Neural cell (in vitro differentiated cells): ENCODE measurements at regions not wholly inside any gene's neighbourhood (a gene's known extent, or its start where the extent isn't known, plus 50 kb on each side); places are given as distances from the start of the nearest gene placed in this dataset.

Source experiments
- H2AFZ ChIP-seq: fragments of 200-600, 300-800 bp; sonication (generic), shearing (Covaris generic); 2 replicates; pipeline ENCODE4 v1.6.0; 2014; ENCODE audit warnings: low read depth, mild to moderate bottlenecking, antibody characterized with exemption, low read length, moderate library complexity
- H3F3A ChIP-seq: fragments of 200-600 bp; shearing (Covaris generic); 2 replicates; pipeline ENCODE4 v1.6.1; 2016; ENCODE audit warnings: mild to moderate bottlenecking, moderate library complexity, mixed read lengths, antibody characterized with exemption, low read length; ENCODE audit not compliant: insufficient read depth, poor library complexity, severe bottlenecking
- H3K27ac ChIP-seq: fragments of 200-600, 300-800 bp; sonication (generic), shearing (Covaris generic); 2 replicates; pipeline ENCODE4 v1.5.1; 2014; ENCODE audit warnings: mild to moderate bottlenecking, low read length, moderate library complexity
- H3K27me3 ChIP-seq: fragments of 300-800, 200-600 bp; sonication (generic), shearing (Covaris generic); 2 replicates; pipeline ENCODE4 v1.6.0; 2014; ENCODE audit warnings: mild to moderate bottlenecking, low read depth, low read length, moderate library complexity; ENCODE audit not compliant: insufficient read depth
- H3K36me3 ChIP-seq: fragments of 300-800, 200-600 bp; sonication (generic), shearing (Covaris generic); 2 replicates; pipeline ENCODE4 v1.5.1; 2014; ENCODE audit warnings: mild to moderate bottlenecking, antibody characterized with exemption, low read length, moderate library complexity; ENCODE audit not compliant: insufficient read depth
- H3K4me2 ChIP-seq: fragments of 300-800, 200-600 bp; sonication (generic), shearing (Covaris generic); 2 replicates; pipeline ENCODE4 v1.6.0; 2014; ENCODE audit warnings: mild to moderate bottlenecking, low read length
- H3K4me3 ChIP-seq: fragments of 300-800, 200-600 bp; sonication (generic), shearing (Covaris generic); 2 replicates; pipeline ENCODE4 v1.5.1; 2014; ENCODE audit warnings: mild to moderate bottlenecking, low read length, moderate library complexity
- H3K79me2 ChIP-seq: fragments of 200-600 bp; shearing (Covaris generic); replicated peaks from 2 replicates; pipeline ENCODE4 v1.6.0; 2014; ENCODE audit warnings: mild to moderate bottlenecking, low read length, moderate library complexity; ENCODE audit not compliant: insufficient read depth
- H3K9ac ChIP-seq: fragments of 300-800, 200-600 bp; sonication (generic), shearing (Covaris generic); 2 replicates; pipeline ENCODE4 v1.6.1; 2016; ENCODE audit warnings: mild to moderate bottlenecking, low read length, mixed read lengths
- H3K9me2 ChIP-seq: fragments of 200-600 bp; shearing (Covaris generic); 2 replicates; pipeline ENCODE4 v1.6.1; 2016; ENCODE audit warnings: mild to moderate bottlenecking, low read length, mixed read lengths; ENCODE audit not compliant: insufficient read depth
- H3K9me3 ChIP-seq: fragments of 200-600, 300-800 bp; sonication (generic), shearing (Covaris generic); 2 replicates; pipeline ENCODE4 v1.6.1; 2016; ENCODE audit warnings: mild to moderate bottlenecking, mixed run types, low read length, moderate library complexity, mixed read lengths
- H4K20me1 ChIP-seq: fragments of 200-600 bp; shearing (Covaris generic); 2 replicates; pipeline ENCODE4 v1.6.1; 2016; ENCODE audit warnings: mild to moderate bottlenecking, mixed run types; ENCODE audit not compliant: insufficient read depth
- EP300 ChIP-seq: fragments of 450-650 bp; conservative IDR thresholded peaks from 2 replicates; pipeline ENCODE4 v1.6.1; 2014; ENCODE audit warnings: antibody characterized with exemption, mild to moderate bottlenecking, moderate library complexity; ENCODE audit not compliant: poor library complexity, severe bottlenecking
- EZH2 ChIP-seq: fragments of 200-600, 300-800 bp; shearing (Covaris generic), sonication (generic); IDR thresholded peaks from 2 replicates; pipeline ENCODE4 v1.6.1; 2014; ENCODE audit warnings: antibody characterized with exemption, low read length, borderline replicate concordance, mild to moderate bottlenecking; ENCODE audit not compliant: insufficient read depth, poor library complexity, severe bottlenecking
- MXI1 ChIP-seq: fragments of 450-650 bp; conservative IDR thresholded peaks from 2 replicates; pipeline ENCODE4 v1.6.1; 2014; ENCODE audit warnings: antibody characterized with exemption, mild to moderate bottlenecking; ENCODE audit not compliant: poor library complexity, severe bottlenecking
- POLR2AphosphoS5 ChIP-seq: IDR thresholded peaks from 2 replicates; pipeline ENCODE4 v1.6.1; 2012
- RAD21 ChIP-seq: fragments of 450-650 bp; conservative IDR thresholded peaks from 2 replicates; pipeline ENCODE4 v1.6.1; 2014; ENCODE audit warnings: antibody characterized with exemption, mild to moderate bottlenecking, moderate library complexity
- SMC3 ChIP-seq: fragments of 450-650 bp; conservative IDR thresholded peaks from 2 replicates; pipeline ENCODE4 v1.6.1; 2014; ENCODE audit warnings: antibody characterized with exemption, mild to moderate bottlenecking, moderate library complexity; ENCODE audit not compliant: poor library complexity
- TAF1 ChIP-seq: IDR thresholded peaks from 2 replicates; pipeline ENCODE4 v1.6.1; 2012; ENCODE audit warnings: low read depth
- TF ChIP-seq, protein P1 (sequence below): IDR thresholded peaks from 2 replicates; pipeline ENCODE4 v1.6.1; 2012; ENCODE audit warnings: borderline replicate concordance
- TF ChIP-seq, protein P2 (sequence below): fragments of 450-650 bp; IDR thresholded peaks from 2 replicates; pipeline ENCODE4 v1.5.1; 2014; ENCODE audit warnings: antibody characterized with exemption, mild to moderate bottlenecking, moderate library complexity; ENCODE audit not compliant: poor library complexity, severe bottlenecking

DNA sequence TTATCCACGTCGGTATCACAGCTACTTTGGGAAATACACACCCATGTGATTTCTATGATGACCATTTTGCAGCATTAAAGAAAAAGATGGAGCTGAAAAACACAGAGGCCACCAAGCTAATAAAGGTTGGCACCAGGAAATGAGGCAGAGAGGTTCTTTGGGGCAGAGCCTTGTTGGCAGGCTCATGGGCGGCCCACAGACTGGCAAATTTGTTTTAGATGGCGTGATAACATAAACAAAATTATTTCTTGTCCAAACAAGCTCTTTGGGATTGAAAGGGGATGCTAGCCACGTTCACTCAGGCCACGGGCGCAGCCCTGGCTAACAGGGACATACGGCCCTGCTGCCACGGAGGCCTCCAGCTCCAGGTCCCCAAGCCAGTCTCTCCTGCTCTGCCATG is 135.9 kb upstream of the ZMIZ1 start:
- TF ChIP-seq EZH2 (no peak), POLR2AphosphoS5 (no peak), SMC3 (no peak), TAF1 (no peak), EP300 (no peak)
- TF ChIP-seq, protein P1, sequence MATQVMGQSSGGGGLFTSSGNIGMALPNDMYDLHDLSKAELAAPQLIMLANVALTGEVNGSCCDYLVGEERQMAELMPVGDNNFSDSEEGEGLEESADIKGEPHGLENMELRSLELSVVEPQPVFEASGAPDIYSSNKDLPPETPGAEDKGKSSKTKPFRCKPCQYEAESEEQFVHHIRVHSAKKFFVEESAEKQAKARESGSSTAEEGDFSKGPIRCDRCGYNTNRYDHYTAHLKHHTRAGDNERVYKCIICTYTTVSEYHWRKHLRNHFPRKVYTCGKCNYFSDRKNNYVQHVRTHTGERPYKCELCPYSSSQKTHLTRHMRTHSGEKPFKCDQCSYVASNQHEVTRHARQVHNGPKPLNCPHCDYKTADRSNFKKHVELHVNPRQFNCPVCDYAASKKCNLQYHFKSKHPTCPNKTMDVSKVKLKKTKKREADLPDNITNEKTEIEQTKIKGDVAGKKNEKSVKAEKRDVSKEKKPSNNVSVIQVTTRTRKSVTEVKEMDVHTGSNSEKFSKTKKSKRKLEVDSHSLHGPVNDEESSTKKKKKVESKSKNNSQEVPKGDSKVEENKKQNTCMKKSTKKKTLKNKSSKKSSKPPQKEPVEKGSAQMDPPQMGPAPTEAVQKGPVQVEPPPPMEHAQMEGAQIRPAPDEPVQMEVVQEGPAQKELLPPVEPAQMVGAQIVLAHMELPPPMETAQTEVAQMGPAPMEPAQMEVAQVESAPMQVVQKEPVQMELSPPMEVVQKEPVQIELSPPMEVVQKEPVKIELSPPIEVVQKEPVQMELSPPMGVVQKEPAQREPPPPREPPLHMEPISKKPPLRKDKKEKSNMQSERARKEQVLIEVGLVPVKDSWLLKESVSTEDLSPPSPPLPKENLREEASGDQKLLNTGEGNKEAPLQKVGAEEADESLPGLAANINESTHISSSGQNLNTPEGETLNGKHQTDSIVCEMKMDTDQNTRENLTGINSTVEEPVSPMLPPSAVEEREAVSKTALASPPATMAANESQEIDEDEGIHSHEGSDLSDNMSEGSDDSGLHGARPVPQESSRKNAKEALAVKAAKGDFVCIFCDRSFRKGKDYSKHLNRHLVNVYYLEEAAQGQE, result no peak
- TF ChIP-seq, protein P2, sequence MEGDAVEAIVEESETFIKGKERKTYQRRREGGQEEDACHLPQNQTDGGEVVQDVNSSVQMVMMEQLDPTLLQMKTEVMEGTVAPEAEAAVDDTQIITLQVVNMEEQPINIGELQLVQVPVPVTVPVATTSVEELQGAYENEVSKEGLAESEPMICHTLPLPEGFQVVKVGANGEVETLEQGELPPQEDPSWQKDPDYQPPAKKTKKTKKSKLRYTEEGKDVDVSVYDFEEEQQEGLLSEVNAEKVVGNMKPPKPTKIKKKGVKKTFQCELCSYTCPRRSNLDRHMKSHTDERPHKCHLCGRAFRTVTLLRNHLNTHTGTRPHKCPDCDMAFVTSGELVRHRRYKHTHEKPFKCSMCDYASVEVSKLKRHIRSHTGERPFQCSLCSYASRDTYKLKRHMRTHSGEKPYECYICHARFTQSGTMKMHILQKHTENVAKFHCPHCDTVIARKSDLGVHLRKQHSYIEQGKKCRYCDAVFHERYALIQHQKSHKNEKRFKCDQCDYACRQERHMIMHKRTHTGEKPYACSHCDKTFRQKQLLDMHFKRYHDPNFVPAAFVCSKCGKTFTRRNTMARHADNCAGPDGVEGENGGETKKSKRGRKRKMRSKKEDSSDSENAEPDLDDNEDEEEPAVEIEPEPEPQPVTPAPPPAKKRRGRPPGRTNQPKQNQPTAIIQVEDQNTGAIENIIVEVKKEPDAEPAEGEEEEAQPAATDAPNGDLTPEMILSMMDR, result no peak
- no peaks in the 10 kb centered on the region for H3K9me3 ChIP-seq
- H4K20me1 ChIP-seq, result no peaks in the 10 kb centered on the region
- H2AFZ ChIP-seq, result no peak overlapping the region
- no peaks in the 10 kb centered on the region for H3K79me2 ChIP-seq
- no peak overlapping the region for H3K9ac ChIP-seq
- no peaks in the 10 kb centered on the region for H3K9me2 ChIP-seq
- no peaks in the 10 kb centered on the region for H3K36me3 ChIP-seq
- no peaks in the 10 kb centered on the region for H3K27me3 ChIP-seq
- no peak overlapping the region for H3K4me2 ChIP-seq
- H3K27ac ChIP-seq, result no peak overlapping the region
- H3F3A ChIP-seq, result no peaks in the 10 kb centered on the region
- H3K4me3 ChIP-seq, result no peak overlapping the region

DNA sequence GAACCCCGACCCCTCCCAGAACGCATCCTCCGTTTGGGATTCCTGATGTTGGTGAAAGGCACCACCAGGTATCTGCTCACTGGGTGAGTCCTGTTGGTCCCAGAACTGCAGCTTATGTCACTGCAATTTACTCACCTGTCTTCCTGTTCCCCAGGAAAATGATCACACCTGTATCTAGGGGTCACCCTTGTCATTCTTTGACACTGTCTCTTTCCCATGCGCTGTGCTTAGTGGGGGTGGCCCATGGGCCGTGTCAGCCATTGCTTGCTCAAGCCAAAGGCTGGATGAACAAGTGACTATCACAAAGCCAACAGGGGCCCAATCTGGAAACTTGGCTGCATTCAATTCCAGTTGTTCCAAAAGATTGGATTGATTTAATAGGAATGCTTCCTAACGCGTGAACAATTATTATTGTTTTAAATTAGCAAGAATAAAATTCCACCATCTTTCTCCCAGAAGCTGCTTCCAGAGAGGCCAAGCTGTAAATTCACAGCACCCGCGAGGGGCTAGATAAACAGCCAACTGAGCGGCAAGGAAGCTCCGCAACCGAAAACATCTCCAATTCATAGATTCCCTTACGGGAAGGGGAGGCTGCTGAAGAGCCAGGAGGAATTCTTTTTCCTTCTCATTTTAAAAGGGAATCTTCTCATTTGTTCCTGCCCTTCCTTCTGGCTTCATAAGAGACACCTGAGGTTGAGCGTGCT is 134.8 kb upstream of the ZMIZ1 start:
- no peaks in the 10 kb centered on the region for H3F3A ChIP-seq
- H3K27ac ChIP-seq, result no peak overlapping the region
- no peak overlapping the region for H3K4me3 ChIP-seq
- H3K9ac ChIP-seq, result no peak overlapping the region
- H3K9me3 ChIP-seq, result no peaks in the 10 kb centered on the region
- H3K36me3 ChIP-seq, result no peaks in the 10 kb centered on the region
- H3K9me2 ChIP-seq, result no peaks in the 10 kb centered on the region
- H4K20me1 ChIP-seq, result no peaks in the 10 kb centered on the region
- no peak overlapping the region for H3K4me2 ChIP-seq
- H3K79me2 ChIP-seq, result no peaks in the 10 kb centered on the region
- H2AFZ ChIP-seq, result no peak overlapping the region
- TF ChIP-seq POLR2AphosphoS5, result no peak
- TF ChIP-seq, protein P1, result no peak
- no peak for TF ChIP-seq SMC3
- TF ChIP-seq TAF1, result no peak
- TF ChIP-seq MXI1, result no peak
- no peak for TF ChIP-seq RAD21
- TF ChIP-seq, protein P2, result no peak
- TF ChIP-seq EP300, result no peak
- TF ChIP-seq EZH2, result no peak
- no peaks in the 10 kb centered on the region for H3K27me3 ChIP-seq
